Gastrocnemius medialis (tissue), 4 donors: ENCODE measurements at regions not wholly inside any gene's neighbourhood (a gene's known extent, or its start where the extent isn't known, plus 50 kb on each side); places are given as distances from the start of the nearest gene placed in this dataset.

Experiments used
- ATAC-seq, 2 donors: fragments of 150-250 bp; one replicate each; pipeline ENCODE4 v1.9.1; 2016
- DNase-seq, 2 donors: peaks; one replicate each; pipeline ENCODE4 v3.0.0-alpha.2; 2019
- H3K27ac ChIP-seq, 4 donors: fragments of 200-600 bp; sonication (generic); 1 replicate in 1 of 4; 2 replicates in 3 of 4; pipeline ENCODE4 v1.5.1; 2016 to 2018; ENCODE audit warnings: mild to moderate bottlenecking in 2 of 4, moderate library complexity in 1 of 4
- H3K27me3 ChIP-seq, 3 donors: fragments of 200-600 bp; sonication (generic) in 2 of 3; 1 replicate in 1 of 3; 2 replicates in 2 of 3; pipeline versions ENCODE4 v1.5.1 to v1.6.0; 2016 to 2019; ENCODE audit warnings: mild to moderate bottlenecking in 1 of 3, moderate library complexity in 1 of 3
- H3K36me3 ChIP-seq, 2 donors: fragments of 200-600 bp; sonication (generic) in 1 of 2; one replicate each; pipeline ENCODE4 v1.5.1; 2017 to 2018
- H3K4me1 ChIP-seq, 2 donors: fragments of 200-600 bp; sonication (generic) in 1 of 2; one replicate each; pipeline ENCODE4 v1.5.1; 2016 to 2017; ENCODE audit warnings: mild to moderate bottlenecking in 2 of 2
- H3K4me3 ChIP-seq, 4 donors: fragments of 200-600 bp; sonication (generic) in 3 of 4; 1 replicate in 1 of 4; 2 replicates in 3 of 4; pipeline ENCODE4 v1.5.1; 2016 to 2019; ENCODE audit warnings: mild to moderate bottlenecking in 2 of 4
- H3K9me3 ChIP-seq, 3 donors: fragments of 200-600 bp; sonication (generic) in 2 of 3; 1 replicate in 1 of 3; 2 replicates in 2 of 3; pipeline ENCODE4 v1.5.1; 2016 to 2019
- CTCF ChIP-seq, 5 experiments: fragments of 450-650 bp in 3 of 5; fragments of 200-600 bp in 2 of 5; sonication (generic) in 2 of 5; IDR thresholded peaks in 4 of 5; conservative IDR thresholded peaks in 1 of 5; 1 replicate in 4 of 5; 2 replicates in 1 of 5; pipeline ENCODE4 v1.5.1; 2016 to 2019; ENCODE audit warnings: antibody characterized with exemption in 5 of 5, mild to moderate bottlenecking in 3 of 5, moderate library complexity in 3 of 5
- POLR2A ChIP-seq, 2 donors: fragments of 450-650 bp; IDR thresholded peaks; one replicate each; pipeline ENCODE4 v1.6.1; 2017; ENCODE audit warnings: antibody characterized with exemption in 2 of 2, mild to moderate bottlenecking in 2 of 2, moderate library complexity in 2 of 2
- in situ Hi-C, 4 donors: fragments of 200-750 bp; cut with MboI; loops; one replicate each; pipeline versions ENCODE4 v1.15.0 to v1.8.0; 2017; ENCODE audit warnings: low sequenced_read_pairs in 4 of 4
- intact Hi-C: fragments of 100-400 bp; cut with DNase I; formaldehyde crosslinking; loops from one replicate; pipeline ENCODE4 v1.15.1; 2023; ENCODE audit warnings: low total_unique reads

GRCh38 chr1:209023790-209024189 lies 559.7 kb upstream of the CAMK1G start:
- no peak overlapping the region for H3K4me3 ChIP-seq
- intact Hi-C loops (no loop called here), in situ Hi-C loops (no loop called here)
- H3K27ac ChIP-seq: no peak overlapping the region
- DNase-seq (no peak), ATAC-seq (no peak)
- H3K36me3 ChIP-seq: no peaks in the 10 kb centered on the region
- H3K27me3 ChIP-seq: no peaks in the 10 kb centered on the region
- no peak for TF ChIP-seq POLR2A (IDR thresholded peaks at IDR 0.05)
- TF ChIP-seq CTCF (IDR thresholded peaks at IDR 0.05 in 4 of 5, conservative IDR thresholded peaks at IDR 0.05 in 1 of 5): no peak
- no peaks in the 10 kb centered on the region for H3K9me3 ChIP-seq
- H3K4me1 ChIP-seq: no peaks in the 10 kb centered on the region

DNA sequence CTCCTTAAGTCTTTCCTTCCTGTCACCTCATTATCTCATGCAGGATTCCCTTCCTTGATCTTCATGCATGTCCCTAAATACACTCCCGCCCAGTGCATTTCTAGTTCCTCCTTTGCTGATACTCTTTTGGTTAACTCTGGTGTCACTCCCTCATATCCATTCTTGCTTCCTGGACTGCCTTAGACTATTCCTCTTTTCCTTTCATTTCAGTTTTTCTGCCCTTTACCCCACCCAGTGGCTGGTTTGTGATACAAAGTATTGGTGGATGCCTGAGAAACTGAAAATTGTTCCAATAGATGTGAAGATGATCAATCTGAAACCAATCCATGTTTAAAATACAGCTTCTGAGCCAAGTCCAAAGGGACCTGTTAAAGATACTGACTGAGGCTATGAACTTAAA lies 553.8 kb upstream of the CAMK1G start:
- intact Hi-C loops (no loop called here), in situ Hi-C loops (no loop called here)
- no peak for ATAC-seq
- Histone ChIP-seq H3K27me3 (no peaks in the 10 kb centered on the region), H3K4me1 (no peaks in the 10 kb centered on the region), H3K4me3 (no peak overlapping the region), H3K27ac (no peak overlapping the region), H3K36me3 (no peaks in the 10 kb centered on the region), H3K9me3 (no peaks in the 10 kb centered on the region)
- DNase-seq: no peak
- TF ChIP-seq POLR2A (IDR thresholded peaks at IDR 0.05) (no peak), CTCF (IDR thresholded peaks at IDR 0.05 in 4 of 5, conservative IDR thresholded peaks at IDR 0.05 in 1 of 5) (no peak)

GRCh38 chr1:209030454-209031167 lies 552.9 kb upstream of the CAMK1G start:
- DNase-seq: no peak
- ATAC-seq: no peak
- Histone ChIP-seq H3K4me3 (no peak overlapping the region), H3K27ac (no peak overlapping the region), H3K27me3 (no peaks in the 10 kb centered on the region), H3K36me3 (no peaks in the 10 kb centered on the region), H3K9me3 (no peaks in the 10 kb centered on the region), H3K4me1 (no peaks in the 10 kb centered on the region)
- intact Hi-C loops: no loop called here
- no peak for TF ChIP-seq POLR2A (IDR thresholded peaks at IDR 0.05)
- no peak for TF ChIP-seq CTCF (IDR thresholded peaks at IDR 0.05 in 4 of 5, conservative IDR thresholded peaks at IDR 0.05 in 1 of 5)
- in situ Hi-C loops: no loop called here

GRCh38 chr1:209037064-209037463 lies 546.5 kb upstream of the CAMK1G start:
- Histone ChIP-seq H3K27me3 (no peaks in the 10 kb centered on the region), H3K4me3 (no peak overlapping the region), H3K4me1 (no peaks in the 10 kb centered on the region), H3K9me3 (no peaks in the 10 kb centered on the region), H3K27ac (no peak overlapping the region), H3K36me3 (no peaks in the 10 kb centered on the region)
- in situ Hi-C loops: no loop called here
- no peak for TF ChIP-seq POLR2A (IDR thresholded peaks at IDR 0.05)
- TF ChIP-seq CTCF (IDR thresholded peaks at IDR 0.05 in 4 of 5, conservative IDR thresholded peaks at IDR 0.05 in 1 of 5): no peak
- no peak for ATAC-seq
- no peak for DNase-seq
- intact Hi-C loops: no loop called here

- H3K36me3 ChIP-seq: no peaks in the 10 kb centered on the region
- TF ChIP-seq POLR2A (IDR thresholded peaks at IDR 0.05) (no peak), CTCF (IDR thresholded peaks at IDR 0.05 in 4 of 5, conservative IDR thresholded peaks at IDR 0.05 in 1 of 5) (no peak)
- in situ Hi-C loops: no loop called here
- no peaks in the 10 kb centered on the region for H3K4me1 ChIP-seq
- H3K9me3 ChIP-seq: no peaks in the 10 kb centered on the region
- intact Hi-C loops: no loop called here
- DNase-seq (no peak), ATAC-seq (no peak)
- H3K27me3 ChIP-seq: no peaks in the 10 kb centered on the region
- H3K27ac ChIP-seq: no peak overlapping the region
- no peak overlapping the region for H3K4me3 ChIP-seq
These were observed 545.2 kb upstream of the CAMK1G start for GRCh38 chr1:209038316-209038715.
